Neural cell (in vitro differentiated cells): ENCODE measurements at regions not wholly inside any gene's neighbourhood (a gene's known extent, or its start where the extent isn't known, plus 50 kb on each side); places are given as distances from the start of the nearest gene placed in this dataset.
"Not testable (repeated sequence)": the region's sequence is repeated elsewhere in the genome, so short reads cannot be mapped to it uniquely, and the experiment has no call there.

Experiments
- H2AFZ ChIP-seq: fragments of 200-600, 300-800 bp; sonication (generic), shearing (Covaris generic); 2 replicates; pipeline ENCODE4 v1.6.0; 2014; ENCODE audit warnings: low read depth, mild to moderate bottlenecking, antibody characterized with exemption, low read length, moderate library complexity
- H3F3A ChIP-seq: fragments of 200-600 bp; shearing (Covaris generic); 2 replicates; pipeline ENCODE4 v1.6.1; 2016; ENCODE audit warnings: mild to moderate bottlenecking, moderate library complexity, mixed read lengths, antibody characterized with exemption, low read length; ENCODE audit not compliant: insufficient read depth, poor library complexity, severe bottlenecking
- H3K27ac ChIP-seq: fragments of 200-600, 300-800 bp; sonication (generic), shearing (Covaris generic); 2 replicates; pipeline ENCODE4 v1.5.1; 2014; ENCODE audit warnings: mild to moderate bottlenecking, low read length, moderate library complexity
- H3K27me3 ChIP-seq: fragments of 300-800, 200-600 bp; sonication (generic), shearing (Covaris generic); 2 replicates; pipeline ENCODE4 v1.6.0; 2014; ENCODE audit warnings: mild to moderate bottlenecking, low read depth, low read length, moderate library complexity; ENCODE audit not compliant: insufficient read depth
- H3K36me3 ChIP-seq: fragments of 300-800, 200-600 bp; sonication (generic), shearing (Covaris generic); 2 replicates; pipeline ENCODE4 v1.5.1; 2014; ENCODE audit warnings: mild to moderate bottlenecking, antibody characterized with exemption, low read length, moderate library complexity; ENCODE audit not compliant: insufficient read depth
- H3K4me2 ChIP-seq: fragments of 300-800, 200-600 bp; sonication (generic), shearing (Covaris generic); 2 replicates; pipeline ENCODE4 v1.6.0; 2014; ENCODE audit warnings: mild to moderate bottlenecking, low read length
- H3K4me3 ChIP-seq: fragments of 300-800, 200-600 bp; sonication (generic), shearing (Covaris generic); 2 replicates; pipeline ENCODE4 v1.5.1; 2014; ENCODE audit warnings: mild to moderate bottlenecking, low read length, moderate library complexity
- H3K79me2 ChIP-seq: fragments of 200-600 bp; shearing (Covaris generic); replicated peaks from 2 replicates; pipeline ENCODE4 v1.6.0; 2014; ENCODE audit warnings: mild to moderate bottlenecking, low read length, moderate library complexity; ENCODE audit not compliant: insufficient read depth
- H3K9ac ChIP-seq: fragments of 300-800, 200-600 bp; sonication (generic), shearing (Covaris generic); 2 replicates; pipeline ENCODE4 v1.6.1; 2016; ENCODE audit warnings: mild to moderate bottlenecking, low read length, mixed read lengths
- H3K9me2 ChIP-seq: fragments of 200-600 bp; shearing (Covaris generic); 2 replicates; pipeline ENCODE4 v1.6.1; 2016; ENCODE audit warnings: mild to moderate bottlenecking, low read length, mixed read lengths; ENCODE audit not compliant: insufficient read depth
- H3K9me3 ChIP-seq: fragments of 200-600, 300-800 bp; sonication (generic), shearing (Covaris generic); 2 replicates; pipeline ENCODE4 v1.6.1; 2016; ENCODE audit warnings: mild to moderate bottlenecking, mixed run types, low read length, moderate library complexity, mixed read lengths
- H4K20me1 ChIP-seq: fragments of 200-600 bp; shearing (Covaris generic); 2 replicates; pipeline ENCODE4 v1.6.1; 2016; ENCODE audit warnings: mild to moderate bottlenecking, mixed run types; ENCODE audit not compliant: insufficient read depth
- EP300 ChIP-seq: fragments of 450-650 bp; conservative IDR thresholded peaks from 2 replicates; pipeline ENCODE4 v1.6.1; 2014; ENCODE audit warnings: antibody characterized with exemption, mild to moderate bottlenecking, moderate library complexity; ENCODE audit not compliant: poor library complexity, severe bottlenecking
- EZH2 ChIP-seq: fragments of 200-600, 300-800 bp; shearing (Covaris generic), sonication (generic); IDR thresholded peaks from 2 replicates; pipeline ENCODE4 v1.6.1; 2014; ENCODE audit warnings: antibody characterized with exemption, low read length, borderline replicate concordance, mild to moderate bottlenecking; ENCODE audit not compliant: insufficient read depth, poor library complexity, severe bottlenecking
- MXI1 ChIP-seq: fragments of 450-650 bp; conservative IDR thresholded peaks from 2 replicates; pipeline ENCODE4 v1.6.1; 2014; ENCODE audit warnings: antibody characterized with exemption, mild to moderate bottlenecking; ENCODE audit not compliant: poor library complexity, severe bottlenecking
- POLR2AphosphoS5 ChIP-seq: IDR thresholded peaks from 2 replicates; pipeline ENCODE4 v1.6.1; 2012
- RAD21 ChIP-seq: fragments of 450-650 bp; conservative IDR thresholded peaks from 2 replicates; pipeline ENCODE4 v1.6.1; 2014; ENCODE audit warnings: antibody characterized with exemption, mild to moderate bottlenecking, moderate library complexity
- SMC3 ChIP-seq: fragments of 450-650 bp; conservative IDR thresholded peaks from 2 replicates; pipeline ENCODE4 v1.6.1; 2014; ENCODE audit warnings: antibody characterized with exemption, mild to moderate bottlenecking, moderate library complexity; ENCODE audit not compliant: poor library complexity
- TAF1 ChIP-seq: IDR thresholded peaks from 2 replicates; pipeline ENCODE4 v1.6.1; 2012; ENCODE audit warnings: low read depth
- TF ChIP-seq, protein P1 (sequence below): IDR thresholded peaks from 2 replicates; pipeline ENCODE4 v1.6.1; 2012; ENCODE audit warnings: borderline replicate concordance
- TF ChIP-seq, protein P2 (sequence below): fragments of 450-650 bp; IDR thresholded peaks from 2 replicates; pipeline ENCODE4 v1.5.1; 2014; ENCODE audit warnings: antibody characterized with exemption, mild to moderate bottlenecking, moderate library complexity; ENCODE audit not compliant: poor library complexity, severe bottlenecking

DNA sequence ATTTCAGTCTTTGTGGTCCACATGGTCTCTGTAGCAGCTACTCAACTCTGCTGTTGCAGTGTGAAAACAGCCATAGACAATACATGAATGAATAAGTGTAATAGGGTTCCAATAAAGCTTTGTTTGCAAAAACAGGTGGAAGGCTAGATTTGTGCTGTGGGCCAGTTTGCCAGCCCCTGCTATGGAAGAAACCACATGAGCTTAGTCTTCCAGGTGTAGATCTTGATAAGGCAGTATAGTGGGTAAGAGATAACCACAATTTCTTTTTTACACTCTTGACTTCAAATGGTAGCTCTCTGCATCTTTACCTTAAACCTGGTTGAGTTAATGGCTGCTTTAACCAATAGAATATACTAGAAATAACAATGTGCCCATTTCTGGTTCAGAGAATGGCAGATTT is 135.0 kb upstream of the PALS2 start:
- no peaks in the 10 kb centered on the region for H3F3A ChIP-seq
- H2AFZ ChIP-seq, result no peak overlapping the region
- H3K4me3 ChIP-seq, result no peak overlapping the region
- H3K9me3 ChIP-seq, result no peaks in the 10 kb centered on the region
- H4K20me1 ChIP-seq, result no peaks in the 10 kb centered on the region
- no peaks in the 10 kb centered on the region for H3K9me2 ChIP-seq
- no peaks in the 10 kb centered on the region for H3K36me3 ChIP-seq
- TF ChIP-seq SMC3, result no peak
- TF ChIP-seq TAF1, result no peak
- TF ChIP-seq POLR2AphosphoS5, result no peak
- no peak for TF ChIP-seq EZH2
- no peak for TF ChIP-seq EP300
- TF ChIP-seq, protein P1, sequence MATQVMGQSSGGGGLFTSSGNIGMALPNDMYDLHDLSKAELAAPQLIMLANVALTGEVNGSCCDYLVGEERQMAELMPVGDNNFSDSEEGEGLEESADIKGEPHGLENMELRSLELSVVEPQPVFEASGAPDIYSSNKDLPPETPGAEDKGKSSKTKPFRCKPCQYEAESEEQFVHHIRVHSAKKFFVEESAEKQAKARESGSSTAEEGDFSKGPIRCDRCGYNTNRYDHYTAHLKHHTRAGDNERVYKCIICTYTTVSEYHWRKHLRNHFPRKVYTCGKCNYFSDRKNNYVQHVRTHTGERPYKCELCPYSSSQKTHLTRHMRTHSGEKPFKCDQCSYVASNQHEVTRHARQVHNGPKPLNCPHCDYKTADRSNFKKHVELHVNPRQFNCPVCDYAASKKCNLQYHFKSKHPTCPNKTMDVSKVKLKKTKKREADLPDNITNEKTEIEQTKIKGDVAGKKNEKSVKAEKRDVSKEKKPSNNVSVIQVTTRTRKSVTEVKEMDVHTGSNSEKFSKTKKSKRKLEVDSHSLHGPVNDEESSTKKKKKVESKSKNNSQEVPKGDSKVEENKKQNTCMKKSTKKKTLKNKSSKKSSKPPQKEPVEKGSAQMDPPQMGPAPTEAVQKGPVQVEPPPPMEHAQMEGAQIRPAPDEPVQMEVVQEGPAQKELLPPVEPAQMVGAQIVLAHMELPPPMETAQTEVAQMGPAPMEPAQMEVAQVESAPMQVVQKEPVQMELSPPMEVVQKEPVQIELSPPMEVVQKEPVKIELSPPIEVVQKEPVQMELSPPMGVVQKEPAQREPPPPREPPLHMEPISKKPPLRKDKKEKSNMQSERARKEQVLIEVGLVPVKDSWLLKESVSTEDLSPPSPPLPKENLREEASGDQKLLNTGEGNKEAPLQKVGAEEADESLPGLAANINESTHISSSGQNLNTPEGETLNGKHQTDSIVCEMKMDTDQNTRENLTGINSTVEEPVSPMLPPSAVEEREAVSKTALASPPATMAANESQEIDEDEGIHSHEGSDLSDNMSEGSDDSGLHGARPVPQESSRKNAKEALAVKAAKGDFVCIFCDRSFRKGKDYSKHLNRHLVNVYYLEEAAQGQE, result no peak
- no peak for TF ChIP-seq MXI1
- TF ChIP-seq RAD21, result no peak
- TF ChIP-seq, protein P2, sequence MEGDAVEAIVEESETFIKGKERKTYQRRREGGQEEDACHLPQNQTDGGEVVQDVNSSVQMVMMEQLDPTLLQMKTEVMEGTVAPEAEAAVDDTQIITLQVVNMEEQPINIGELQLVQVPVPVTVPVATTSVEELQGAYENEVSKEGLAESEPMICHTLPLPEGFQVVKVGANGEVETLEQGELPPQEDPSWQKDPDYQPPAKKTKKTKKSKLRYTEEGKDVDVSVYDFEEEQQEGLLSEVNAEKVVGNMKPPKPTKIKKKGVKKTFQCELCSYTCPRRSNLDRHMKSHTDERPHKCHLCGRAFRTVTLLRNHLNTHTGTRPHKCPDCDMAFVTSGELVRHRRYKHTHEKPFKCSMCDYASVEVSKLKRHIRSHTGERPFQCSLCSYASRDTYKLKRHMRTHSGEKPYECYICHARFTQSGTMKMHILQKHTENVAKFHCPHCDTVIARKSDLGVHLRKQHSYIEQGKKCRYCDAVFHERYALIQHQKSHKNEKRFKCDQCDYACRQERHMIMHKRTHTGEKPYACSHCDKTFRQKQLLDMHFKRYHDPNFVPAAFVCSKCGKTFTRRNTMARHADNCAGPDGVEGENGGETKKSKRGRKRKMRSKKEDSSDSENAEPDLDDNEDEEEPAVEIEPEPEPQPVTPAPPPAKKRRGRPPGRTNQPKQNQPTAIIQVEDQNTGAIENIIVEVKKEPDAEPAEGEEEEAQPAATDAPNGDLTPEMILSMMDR, result no peak
- no peaks in the 10 kb centered on the region for H3K27me3 ChIP-seq
- H3K4me2 ChIP-seq, result no peak overlapping the region
- no peaks in the 10 kb centered on the region for H3K79me2 ChIP-seq
- no peak overlapping the region for H3K9ac ChIP-seq
- H3K27ac ChIP-seq, result no peak overlapping the region

DNA sequence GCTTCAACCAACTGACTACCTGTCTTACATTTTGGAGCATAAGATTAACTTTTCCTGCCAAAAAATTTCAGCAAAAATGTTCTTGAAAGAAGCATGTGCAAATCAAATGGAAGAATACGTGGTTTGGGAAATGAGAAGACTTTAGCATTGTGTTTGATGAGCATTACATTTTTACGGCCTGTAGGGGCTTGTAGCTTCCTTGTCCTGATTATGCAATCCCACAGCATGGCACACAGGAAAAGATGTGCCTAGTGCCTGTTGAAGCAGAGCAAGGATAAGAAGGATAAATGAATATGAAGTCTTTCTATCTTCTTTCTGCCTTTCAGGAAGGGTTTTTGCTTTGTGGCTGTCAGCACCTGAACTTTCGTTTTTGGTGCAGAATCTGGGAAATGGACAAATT is 134.1 kb upstream of the PALS2 start:
- H3K27ac ChIP-seq, H3K9me3 ChIP-seq, H3K9me2 ChIP-seq, H3F3A ChIP-seq, H3K4me2 ChIP-seq, H3K27me3 ChIP-seq, H3K79me2 ChIP-seq, H3K9ac ChIP-seq, H3K36me3 ChIP-seq, H2AFZ ChIP-seq, H3K4me3 ChIP-seq, H4K20me1 ChIP-seq: not testable (repeated sequence)

DNA sequence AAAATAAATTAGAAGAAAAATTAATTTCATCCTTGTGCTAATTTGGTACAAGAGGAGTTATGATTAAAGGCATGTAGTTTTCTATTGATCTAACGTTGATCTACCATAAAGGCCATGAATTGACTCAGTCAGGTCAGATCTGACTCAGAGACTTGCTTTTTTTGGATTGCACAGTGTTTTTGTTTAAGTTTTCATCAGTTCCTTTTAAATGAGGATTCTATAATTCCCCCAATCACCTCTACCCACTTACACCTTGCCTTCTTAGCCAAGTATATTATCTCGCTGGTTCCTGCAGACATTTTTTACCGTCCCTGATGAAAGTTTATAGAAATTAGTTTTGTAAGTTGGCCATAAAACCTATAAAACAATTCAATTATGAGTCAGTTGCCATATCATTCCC is 132.4 kb upstream of the PALS2 start:
- Histone ChIP-seq H3K9ac (no peak overlapping the region), H3K4me3 (no peak overlapping the region), H3F3A (no peaks in the 10 kb centered on the region), H4K20me1 (no peaks in the 10 kb centered on the region), H3K79me2 (no peaks in the 10 kb centered on the region), H3K27me3 (no peaks in the 10 kb centered on the region), H3K9me2 (no peaks in the 10 kb centered on the region), H3K9me3 (no peaks in the 10 kb centered on the region), H2AFZ (no peak overlapping the region), H3K27ac (no peak overlapping the region), H3K4me2 (no peak overlapping the region), H3K36me3 (no peaks in the 10 kb centered on the region)
- TF ChIP-seq POLR2AphosphoS5 (no peak), EZH2 (no peak), MXI1 (no peak), SMC3 (no peak), TAF1 (no peak), EP300 (no peak), RAD21 (no peak)
- TF ChIP-seq, protein P2, result no peak
- TF ChIP-seq, protein P1, result no peak
